Cardiac septum (tissue), 1 donor: ENCODE measurements at regions not wholly inside any gene's neighbourhood (a gene's known extent, or its start where the extent isn't known, plus 50 kb on each side); places are given as distances from the start of the nearest gene placed in this dataset.

Experiments used
- DNase-seq: peaks from one replicate; pipeline ENCODE4 v3.0.0-alpha.2; 2020; ENCODE audit warnings: low spot score
- intact Hi-C: fragments of 100-400 bp; cut with DNase I; formaldehyde crosslinking; loops from one replicate; pipeline ENCODE4 v1.14.0; 2022
- donor health status: DM: no; HTN: no; CAD: no.

- intact Hi-C loops, result no loop called here
- DNase-seq, result peak; percentile 33
Measured at GRCh38 chr22:47289336-47289985, 527.0 kb downstream of the TBC1D22A start.

GRCh38 chr22:47288680-47289079 lies 526.2 kb downstream of the TBC1D22A start:
- intact Hi-C loops, result no loop called here
- DNase-seq, result peak; percentile 72

DNA sequence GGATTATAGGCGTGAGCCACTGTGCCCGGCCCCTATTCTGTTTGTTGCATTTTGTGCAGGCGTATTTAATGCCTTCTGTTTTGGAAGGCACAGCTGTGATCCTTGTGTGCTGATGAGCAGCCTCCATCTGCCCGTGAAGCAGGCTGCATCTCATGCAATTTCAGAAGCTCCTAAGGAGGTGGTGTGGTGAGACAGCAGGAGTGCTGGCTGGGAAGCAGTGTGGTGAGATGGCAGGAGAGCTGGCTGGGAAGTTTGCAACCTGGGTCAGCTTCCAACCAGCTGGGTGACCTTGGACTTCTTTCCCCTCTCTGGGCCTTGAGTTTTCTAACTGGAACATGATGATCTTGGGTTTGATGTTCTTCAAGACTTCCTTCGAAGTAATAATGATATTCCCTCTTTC lies 525.1 kb downstream of the TBC1D22A start:
- no peak for DNase-seq
- intact Hi-C loops, result no loop called here

DNA sequence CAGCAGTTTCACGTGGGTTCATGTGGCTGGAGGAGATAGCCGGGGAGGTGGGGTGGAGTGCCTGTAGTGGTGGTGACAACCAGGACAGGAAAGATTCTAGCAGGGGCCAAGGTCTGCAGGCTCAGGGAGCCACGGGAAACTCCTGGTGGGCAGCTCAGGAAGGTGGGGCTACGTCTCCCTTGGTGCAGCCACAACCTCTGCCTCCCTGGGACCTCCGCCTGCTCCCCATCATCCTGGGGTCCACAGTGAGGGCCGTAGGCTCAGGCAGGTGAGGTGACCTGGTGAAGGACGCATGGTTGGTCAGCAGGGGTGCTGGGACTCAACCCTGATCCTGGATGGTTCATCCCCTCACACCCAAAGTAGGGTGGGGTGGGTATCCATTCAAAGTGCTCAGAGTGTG lies 524.1 kb downstream of the TBC1D22A start:
- DNase-seq, result no peak
- intact Hi-C loops, result no loop called here

GRCh38 chr22:47285981-47286380 lies 523.5 kb downstream of the TBC1D22A start:
- no peak for DNase-seq
- intact Hi-C loops, result no loop called here

DNA sequence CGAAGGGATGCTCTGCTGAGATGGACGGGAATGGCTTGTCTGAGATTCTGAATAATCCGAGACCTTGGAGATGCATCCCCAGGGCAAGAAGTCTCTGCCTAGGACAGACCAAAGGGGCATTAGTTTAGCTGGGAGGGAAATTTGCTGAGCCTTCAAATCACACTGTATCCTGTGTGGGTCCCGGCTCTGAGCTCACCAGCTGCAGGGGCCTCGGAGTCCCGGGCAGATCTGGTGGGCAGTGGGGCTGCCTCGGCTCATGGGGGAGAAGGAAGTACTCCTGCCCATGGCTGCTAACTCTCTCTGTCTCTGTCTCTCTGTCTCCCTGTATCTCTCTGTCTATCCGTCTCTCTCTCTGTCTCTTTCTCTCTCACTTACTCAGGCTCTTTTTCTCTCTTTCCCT lies 522.4 kb downstream of the TBC1D22A start:
- no peak for DNase-seq

GRCh38 chr22:47284360-47284759 lies 521.9 kb downstream of the TBC1D22A start:
- no peak for DNase-seq
- intact Hi-C loops, result no loop called here

More for the DNA sequence above, 522.4 kb downstream of the TBC1D22A start:
- intact Hi-C loops, result no loop called here

DNA sequence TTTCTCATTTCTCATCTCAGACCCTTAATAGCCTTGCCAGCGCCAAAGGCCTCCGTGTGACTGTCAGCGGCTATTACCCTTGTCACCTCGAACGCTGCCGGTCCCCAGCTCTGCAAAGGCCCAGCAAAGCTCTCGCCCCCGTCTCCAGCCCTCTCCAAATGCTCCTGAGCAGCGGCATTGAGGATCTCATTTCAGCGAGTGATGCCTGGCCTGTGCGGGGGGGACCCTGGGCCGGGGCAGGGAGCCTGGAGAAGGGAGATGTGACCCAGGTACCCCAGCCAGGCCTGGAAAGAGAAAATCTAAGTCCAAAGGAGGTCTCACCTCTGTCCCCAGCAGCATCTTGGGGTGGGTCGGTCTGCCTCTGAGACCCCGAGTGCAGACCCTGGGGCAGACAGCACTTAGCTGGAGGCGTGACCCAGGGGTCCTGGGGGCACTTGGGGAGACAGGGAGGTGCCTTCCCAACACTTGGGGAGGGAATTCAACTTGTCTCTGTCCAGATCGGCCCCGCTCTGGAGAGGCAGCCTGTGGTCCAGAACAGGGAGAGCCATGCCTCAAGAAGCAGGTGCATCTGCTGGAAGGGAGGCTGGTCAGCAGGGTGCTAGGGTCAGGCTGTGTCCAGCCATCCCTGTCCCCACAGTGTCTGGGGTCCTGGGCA lies 521.3 kb downstream of the TBC1D22A start:
- intact Hi-C loops, result no loop called here
- no peak for DNase-seq

DNA sequence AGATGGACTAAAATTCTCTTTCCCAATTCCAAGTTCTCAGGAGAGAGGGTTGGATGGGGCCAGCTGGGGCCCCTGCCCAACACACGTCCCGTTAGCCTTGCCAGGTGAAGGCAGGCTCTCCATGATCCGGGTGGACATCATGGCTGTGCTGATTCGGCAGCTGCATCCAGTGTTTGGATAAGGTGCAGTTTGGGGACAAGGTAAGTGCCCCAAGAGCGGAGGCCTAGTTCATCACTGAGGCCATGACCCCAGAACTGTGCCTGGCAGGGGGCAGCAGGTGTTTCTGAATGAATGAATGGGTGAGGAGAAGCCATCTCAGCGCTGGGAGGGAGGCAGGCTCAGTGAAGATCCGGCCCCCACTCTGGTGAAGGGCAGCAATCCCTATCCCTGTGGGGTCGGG lies 520.4 kb downstream of the TBC1D22A start:
- DNase-seq, result no peak
- intact Hi-C loops, result no loop called here

- no peak for DNase-seq
- intact Hi-C loops, result no loop called here
Measured at GRCh38 chr22:47282366-47282765, 519.9 kb downstream of the TBC1D22A start.

GRCh38 chr22:47281126-47282106 lies 519.0 kb downstream of the TBC1D22A start:
- DNase-seq, result no peak
- intact Hi-C loops, result no loop called here

GRCh38 chr22:47280301-47280700 lies 517.9 kb downstream of the TBC1D22A start:
- no peak for DNase-seq
- intact Hi-C loops, result no loop called here

- DNase-seq, result no peak
- intact Hi-C loops, result no loop called here
Measured at GRCh38 chr22:47279746-47280145, 517.3 kb downstream of the TBC1D22A start.

GRCh38 chr22:47279337-47279736 lies 516.9 kb downstream of the TBC1D22A start:
- intact Hi-C loops, result no loop called here
- no peak for DNase-seq

DNA sequence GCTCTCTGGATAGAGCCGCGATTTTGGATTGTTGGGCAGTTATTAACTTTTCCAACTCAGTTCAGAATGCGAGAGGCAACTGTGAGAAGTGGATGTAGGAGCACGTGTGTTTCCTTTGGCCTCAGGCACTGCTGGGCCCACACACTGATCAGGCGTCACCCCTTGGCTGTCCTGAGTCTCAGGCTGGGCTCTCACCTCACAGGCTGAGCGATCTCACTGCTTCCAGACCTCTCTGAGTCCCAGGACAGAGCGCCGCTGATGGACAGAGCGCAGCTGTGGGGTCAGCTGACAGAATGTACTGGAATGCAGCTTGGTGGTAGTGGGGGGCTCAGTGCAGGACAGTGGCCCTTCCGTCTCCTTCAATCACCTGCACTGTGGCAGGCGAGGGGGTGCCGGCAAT lies 516.2 kb downstream of the TBC1D22A start:
- intact Hi-C loops, result no loop called here
- DNase-seq, result no peak

DNA sequence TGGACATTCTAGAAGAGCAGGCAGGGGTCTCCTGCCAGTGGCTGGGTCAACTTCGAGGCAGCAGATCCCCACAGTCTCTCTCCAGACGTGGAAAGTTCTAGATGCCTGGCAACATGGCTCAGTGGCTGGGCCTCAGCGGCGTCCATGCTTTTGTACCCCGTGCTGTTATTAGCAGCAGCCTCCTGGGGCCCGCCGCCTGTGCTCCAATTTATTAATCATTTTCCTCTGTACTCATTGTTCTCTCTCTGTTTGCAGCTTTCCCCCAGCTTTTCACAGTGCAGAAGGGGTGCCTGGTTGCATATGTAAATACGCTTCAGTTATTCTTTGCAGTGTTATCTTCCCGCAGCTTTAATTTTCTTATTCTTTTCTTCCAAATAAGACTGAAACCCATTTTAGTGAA lies 515.1 kb downstream of the TBC1D22A start:
- intact Hi-C loops, result no loop called here
- no peak for DNase-seq

DNA sequence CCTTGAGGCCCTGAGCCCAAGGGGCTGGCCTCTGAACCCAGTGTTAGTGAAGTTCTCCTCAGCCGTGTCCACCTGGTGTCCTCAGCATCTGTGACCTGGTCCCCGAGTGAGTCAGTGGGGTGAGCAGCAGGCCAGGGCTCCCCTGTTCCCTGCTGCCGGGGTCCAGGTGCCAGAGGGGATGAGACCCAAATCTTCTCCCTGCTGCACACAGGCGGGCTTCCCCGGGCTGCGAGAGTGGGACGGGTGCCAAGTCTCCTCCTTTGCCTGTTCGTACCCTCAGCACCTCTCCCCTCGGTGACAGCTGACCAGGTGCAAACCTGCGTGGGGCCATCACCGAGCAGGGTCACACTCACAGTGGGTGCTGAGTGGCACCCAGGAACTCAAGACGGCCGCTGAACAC lies 514.5 kb downstream of the TBC1D22A start:
- no peak for DNase-seq

DNA sequence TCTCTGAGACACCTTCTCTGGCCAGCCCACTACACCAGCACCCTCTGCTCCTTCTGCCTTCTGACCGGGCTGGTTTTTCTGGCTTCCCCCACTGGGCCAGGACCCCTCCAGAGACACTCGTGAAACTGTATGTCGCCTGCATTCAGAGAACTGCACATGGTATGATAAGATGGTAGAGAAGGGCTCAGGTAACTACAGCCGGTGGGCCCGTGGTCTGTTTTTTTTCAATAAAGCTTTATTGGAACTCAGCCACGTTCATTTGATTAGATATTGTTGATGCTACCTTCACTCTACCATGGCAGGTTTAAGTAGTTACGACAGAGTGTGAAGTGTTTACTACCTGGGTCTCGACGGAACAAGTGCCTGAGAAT lies 514.0 kb downstream of the TBC1D22A start:
- no peak for DNase-seq
- intact Hi-C loops, result no loop called here

More for the DNA sequence above, 514.5 kb downstream of the TBC1D22A start:
- intact Hi-C loops, result no loop called here

GRCh38 chr22:47275605-47276449 lies 513.4 kb downstream of the TBC1D22A start:
- intact Hi-C loops, result no loop called here
- DNase-seq, result no peak

GRCh38 chr22:47274196-47274595 lies 511.7 kb downstream of the TBC1D22A start:
- no peak for DNase-seq
- intact Hi-C loops, result no loop called here
